ENCODE measurements at regions not wholly inside any gene's neighbourhood (a gene's known extent, or its start where the extent isn't known, plus 50 kb on each side); places are given as distances from the start of the nearest gene placed in this dataset.
"Not testable (repeated sequence)": the region's sequence is repeated elsewhere in the genome, so short reads cannot be mapped to it uniquely, and the experiment has no call there.

GRCh38 chr6:66336176-66336575 lies 629.1 kb upstream of the EYS start:
- DNase-seq: no peak

GRCh38 chr6:66328200-66328599 lies 621.2 kb upstream of the EYS start:
- DNase-seq: no peak

- DNase-seq: no peak
Observed at GRCh38 chr6:66326228-66326627, 619.2 kb upstream of the EYS start.

- no peak for DNase-seq
Observed at GRCh38 chr6:66321017-66321416, 614.0 kb upstream of the EYS start.

DNA sequence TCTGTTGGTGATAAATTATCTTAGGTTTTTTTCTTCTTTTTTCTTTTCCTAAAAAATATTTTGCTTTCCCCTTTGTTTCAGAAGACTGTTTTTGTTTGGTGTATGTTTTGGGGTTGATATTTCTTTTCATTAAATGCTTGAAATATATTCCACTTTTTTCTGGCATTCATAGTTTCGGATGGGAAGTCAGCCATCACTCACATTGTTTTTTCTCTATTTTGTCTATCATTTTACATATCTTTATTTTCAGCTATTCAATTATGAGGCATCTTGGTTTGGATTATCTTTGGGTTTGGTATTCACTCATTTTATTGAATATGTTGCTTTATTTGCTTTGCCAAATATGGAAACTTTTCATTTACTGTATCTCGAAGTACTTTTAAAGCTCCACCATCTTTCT lies 600.5 kb upstream of the EYS start:
- peak; percentile 19 for DNase-seq

DNA sequence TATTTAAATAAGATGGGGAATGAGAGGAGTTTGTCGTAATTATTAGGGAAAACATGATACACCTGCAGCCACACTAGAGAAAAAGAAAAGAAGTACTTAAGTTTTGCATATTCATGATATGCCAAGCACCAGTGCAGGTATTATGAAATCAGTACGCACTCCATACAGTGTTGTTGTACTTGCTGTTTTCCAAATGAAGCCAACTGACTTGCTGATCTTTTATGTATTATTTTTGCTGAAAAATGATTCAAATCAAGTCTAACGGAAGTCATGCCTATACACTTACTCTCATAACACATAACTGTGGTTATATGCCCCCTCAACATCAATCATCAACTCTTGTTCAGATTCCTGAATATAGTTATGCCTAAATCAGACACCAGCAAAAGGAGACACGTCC lies 584.9 kb upstream of the EYS start:
- no peak for DNase-seq

DNA sequence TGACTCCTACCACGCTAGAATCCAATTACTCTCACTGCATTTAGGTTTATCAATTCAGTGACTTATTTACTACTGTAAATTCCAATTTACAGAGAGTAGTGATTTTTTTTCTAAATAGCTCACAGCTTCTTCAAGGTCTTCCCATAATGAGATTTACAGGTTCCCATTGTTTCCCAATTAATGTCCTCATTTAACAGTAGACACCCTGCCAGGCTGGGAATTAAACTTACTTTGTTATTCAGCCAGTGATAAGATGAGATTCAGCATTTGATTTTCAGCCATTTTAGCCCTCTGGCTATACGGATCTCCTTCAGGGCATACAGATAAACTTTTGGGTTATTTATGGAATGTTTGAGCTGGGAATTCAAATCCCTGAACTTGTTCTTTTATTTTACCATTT lies 582.9 kb upstream of the EYS start:
- no peak for DNase-seq

- DNase-seq: no peak
Observed at GRCh38 chr6:66278115-66278514, 571.1 kb upstream of the EYS start.

DNA sequence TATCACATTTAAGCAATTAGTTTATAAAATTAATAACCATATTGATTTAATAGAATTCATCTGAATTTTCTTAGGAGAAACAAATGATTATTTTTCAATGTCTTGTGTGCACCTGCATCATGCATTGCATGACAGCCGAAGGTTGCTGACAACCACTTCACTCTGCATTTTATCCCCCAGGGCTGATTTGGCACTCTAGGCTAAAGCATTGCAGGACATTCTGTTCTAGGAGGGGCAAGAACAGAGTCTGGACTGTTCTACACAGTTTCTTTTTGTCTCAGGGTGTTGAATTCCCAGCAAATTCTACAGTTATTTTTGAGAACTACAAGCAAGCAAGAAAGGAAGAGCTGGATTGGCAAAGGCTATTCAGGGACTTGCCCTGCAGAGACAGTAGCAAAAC lies 570.4 kb upstream of the EYS start:
- DNase-seq: no peak

GRCh38 chr6:66265737-66266136 lies 558.7 kb upstream of the EYS start:
- DNase-seq: no peak

DNA sequence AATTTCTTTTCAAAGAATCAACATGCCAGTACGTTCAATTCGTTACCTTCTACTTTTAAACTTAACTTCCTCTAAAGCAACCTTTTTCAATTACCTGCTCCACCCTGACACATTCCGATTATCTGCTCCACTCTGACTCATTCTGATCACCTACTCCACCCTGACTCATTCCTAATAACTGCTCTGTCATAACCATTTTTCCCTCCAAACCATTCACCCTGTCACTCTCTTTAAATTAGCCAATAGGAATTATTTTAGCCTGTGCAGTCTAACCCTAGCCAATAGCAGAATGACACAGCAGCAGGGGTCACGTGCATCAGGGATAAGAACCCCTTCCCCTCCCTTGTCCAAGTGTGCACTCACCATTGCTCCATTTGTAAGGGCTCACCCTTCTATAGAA lies 557.4 kb upstream of the EYS start:
- no peak for DNase-seq

GRCh38 chr6:66258731-66259487 lies 551.9 kb upstream of the EYS start:
- not testable (repeated sequence) for DNase-seq

DNA sequence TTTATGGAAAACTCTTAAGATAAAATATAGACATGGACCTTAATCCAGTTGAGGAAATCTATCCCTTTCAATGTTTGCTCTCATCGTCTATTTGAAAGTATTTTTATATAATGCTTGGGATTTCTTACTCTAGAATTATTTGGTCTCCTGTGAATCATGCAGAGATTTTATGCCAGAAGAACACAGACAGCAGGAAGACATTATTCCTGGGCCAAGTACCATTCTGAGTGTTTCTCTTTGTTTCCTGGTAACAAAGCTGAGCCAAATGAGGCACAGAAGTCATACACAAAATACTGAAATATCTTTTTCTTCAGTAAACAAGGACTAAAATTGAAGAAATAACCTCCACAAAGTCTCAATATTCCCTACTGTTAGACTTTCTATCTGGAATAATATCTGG lies 538.2 kb upstream of the EYS start:
- DNase-seq: no peak

DNA sequence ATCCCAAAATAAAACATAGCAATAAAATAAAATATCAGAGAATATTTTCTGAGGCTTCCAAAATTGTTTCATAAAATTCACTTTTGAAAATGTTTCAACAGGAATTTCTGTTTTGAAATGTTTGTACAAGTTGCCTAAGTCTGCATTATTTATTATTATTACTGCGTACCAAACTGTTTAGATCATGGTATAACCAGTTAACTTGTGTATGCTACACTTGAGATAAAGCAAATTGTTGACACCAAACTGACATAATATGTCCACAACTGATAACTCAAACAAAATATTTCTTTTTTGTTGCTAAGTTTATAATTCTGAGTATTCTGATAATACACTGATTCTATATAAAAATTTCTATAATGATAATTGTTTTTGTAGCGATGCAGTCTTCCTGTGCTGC lies 531.8 kb upstream of the EYS start:
- DNase-seq: no peak

DNA sequence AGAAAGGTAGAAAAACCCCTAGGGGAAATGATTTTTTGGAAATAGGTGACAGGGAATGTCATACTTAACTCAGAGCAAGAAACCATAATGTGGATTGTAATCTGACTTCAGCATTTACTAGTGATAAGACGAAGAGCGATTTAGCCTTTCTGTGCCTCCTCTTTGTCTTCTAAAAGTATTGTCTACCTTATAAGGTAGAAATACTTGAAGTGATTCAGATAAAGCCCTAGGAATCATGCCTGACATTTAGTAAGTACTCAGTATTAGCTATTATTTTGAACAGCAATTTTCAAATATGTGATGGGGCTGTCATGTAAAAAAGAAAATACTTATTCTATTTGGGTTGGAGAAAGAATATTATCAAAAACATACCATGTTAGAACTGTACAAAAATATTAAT lies 525.9 kb upstream of the EYS start:
- no peak for DNase-seq

- peak; percentile 58 for DNase-seq
Observed at GRCh38 chr6:66230591-66230990, 523.6 kb upstream of the EYS start.

DNA sequence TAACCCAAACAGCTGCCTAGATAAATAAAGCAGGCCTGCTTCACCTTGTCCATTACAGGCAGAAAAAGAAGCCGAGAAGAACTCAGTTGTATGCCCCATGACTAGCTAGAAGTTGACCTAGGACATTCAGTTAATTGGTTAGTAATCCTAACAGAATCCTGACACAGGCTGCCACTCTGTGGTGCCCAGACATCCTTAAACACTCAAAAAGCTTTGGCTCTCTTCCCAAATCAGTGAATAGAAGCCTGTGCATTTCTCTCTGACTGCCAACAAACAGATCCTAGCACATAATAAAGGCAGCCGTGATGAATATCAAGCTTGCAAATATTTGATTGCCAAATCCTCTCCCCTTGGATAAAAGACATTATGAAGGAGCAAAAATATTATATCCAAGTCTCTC lies 519.1 kb upstream of the EYS start:
- peak; percentile 88 for DNase-seq

- no peak for DNase-seq
Observed at GRCh38 chr6:66210964-66211363, 503.9 kb upstream of the EYS start.

- no peak for DNase-seq
Observed at GRCh38 chr6:66200390-66200789, 493.4 kb upstream of the EYS start.

DNA sequence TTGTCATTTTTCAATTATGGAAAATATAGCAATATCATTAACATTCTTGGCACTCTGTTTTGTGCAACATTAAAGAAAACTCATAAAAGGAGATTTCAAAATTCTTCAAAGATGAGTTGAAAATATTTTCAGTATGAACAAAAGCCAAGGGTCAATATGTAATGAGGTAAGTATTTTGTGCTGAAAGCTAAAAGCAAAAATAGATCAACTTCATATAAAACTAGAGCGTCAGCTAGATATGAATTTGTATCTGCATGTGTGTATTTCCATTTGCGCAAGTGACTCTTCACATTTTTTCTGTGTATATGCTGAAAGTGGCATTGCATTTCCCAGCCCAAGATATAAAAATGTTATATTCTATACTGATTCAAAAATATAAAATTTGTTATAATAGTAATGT lies 492.1 kb upstream of the EYS start:
- DNase-seq: no peak

DNA sequence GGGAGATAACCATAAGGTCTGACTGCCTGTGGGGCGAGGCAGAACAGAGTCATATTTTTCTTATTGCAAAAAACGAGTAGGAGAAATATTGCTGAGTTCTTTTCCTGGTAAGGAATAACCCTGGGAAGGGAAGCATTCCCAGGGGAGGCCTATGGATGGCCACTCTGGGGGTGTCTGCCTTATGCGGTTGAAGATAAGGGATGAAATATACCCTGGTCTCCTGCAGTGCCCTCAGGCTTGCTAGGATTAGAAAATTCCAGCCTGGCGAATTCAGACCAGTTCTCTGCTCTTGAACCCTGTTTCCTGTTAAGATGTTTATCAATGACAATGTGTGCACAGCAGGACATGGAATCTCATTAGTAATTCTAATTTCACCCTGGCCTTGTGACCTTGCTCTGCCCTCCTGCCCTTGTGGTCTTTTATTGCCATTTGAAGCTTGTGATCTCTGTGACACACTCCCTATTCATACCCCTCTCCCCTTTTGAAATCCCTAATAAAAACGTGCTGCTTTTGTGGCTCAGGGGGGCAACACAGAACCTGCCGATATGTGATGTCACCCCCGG lies 491.1 kb upstream of the EYS start:
- no peak for DNase-seq

DNA sequence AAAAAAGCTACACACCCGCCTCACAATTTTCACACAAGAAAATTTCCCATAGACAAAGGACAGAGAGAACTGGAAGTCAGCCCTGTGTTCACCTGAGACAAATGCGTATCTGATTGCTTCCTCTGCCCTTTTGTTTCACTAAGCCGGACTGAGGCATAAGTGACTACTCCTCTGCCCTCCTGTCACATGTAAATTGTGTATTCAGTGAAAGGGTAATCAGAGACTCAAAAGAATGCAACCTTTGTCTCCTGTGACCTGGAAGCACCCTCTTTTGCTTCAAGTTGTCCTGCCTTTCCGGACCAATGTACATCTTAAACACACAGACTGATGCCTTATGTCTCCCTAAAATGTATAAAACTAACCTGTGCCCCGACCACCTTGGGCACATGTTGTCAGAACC lies 483.8 kb upstream of the EYS start:
- no peak for DNase-seq

- no peak for DNase-seq
Observed at GRCh38 chr6:66189915-66190314, 482.9 kb upstream of the EYS start.

DNA sequence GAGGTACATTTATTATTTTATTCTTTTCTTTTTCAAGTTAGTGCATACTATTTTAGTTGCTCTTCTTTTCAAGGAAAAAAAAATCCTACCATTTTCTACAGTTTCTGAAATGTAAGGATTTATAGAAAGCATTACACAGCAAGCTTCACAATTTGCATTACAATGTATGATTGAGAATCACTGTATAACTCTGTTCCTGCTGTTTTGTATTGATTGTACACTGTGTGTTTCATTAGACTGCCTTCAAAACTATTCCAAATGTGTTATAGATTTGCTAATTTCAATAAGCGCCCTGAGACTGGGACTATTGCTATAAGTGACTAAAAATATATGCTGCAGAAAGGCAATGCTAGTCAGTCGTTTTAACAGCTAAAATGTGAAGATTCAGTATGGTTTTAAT lies 479.7 kb upstream of the EYS start:
- no peak for DNase-seq

DNA sequence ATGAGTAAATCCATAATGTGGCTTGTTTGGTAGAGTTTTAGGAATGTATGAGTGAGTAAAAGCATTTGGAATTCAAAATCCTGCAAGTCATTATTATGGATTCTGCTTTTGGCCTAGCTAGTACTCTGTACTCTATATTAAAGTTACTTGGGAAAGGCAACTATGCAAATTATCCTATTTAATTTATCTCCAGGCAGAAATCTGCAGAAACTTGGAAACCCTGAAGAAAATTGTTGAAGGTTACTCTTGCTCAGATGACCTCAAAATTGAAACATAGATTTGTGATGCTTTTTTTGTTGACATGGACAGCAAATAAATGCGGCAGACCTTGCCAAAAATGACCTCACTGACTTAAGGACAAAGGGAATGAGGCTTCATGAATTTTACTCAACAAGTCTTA lies 477.1 kb upstream of the EYS start:
- DNase-seq: no peak
